CD8-positive, alpha-beta memory T cell (primary cell): ENCODE measurements at regions not wholly inside any gene's neighbourhood (a gene's known extent, or its start where the extent isn't known, plus 50 kb on each side); places are given as distances from the start of the nearest gene placed in this dataset.
A peak's percentile ranks its signal among the peaks of the same experiment; 100 is the strongest.

Experiments
- CTCF ChIA-PET: fragments of 350-600 bp; sonication (Branson Sonifier 250); formaldehyde crosslinking; loops from one replicate; lab custom pipeline; 2021; ENCODE audit warnings: antibody characterized with exemption; lab: Charles Lee
- POLR2A ChIA-PET: fragments of 350-600 bp; sonication (Branson Sonifier 250); formaldehyde crosslinking; loops from one replicate; lab custom pipeline; 2021; ENCODE audit warnings: antibody characterized with exemption; lab: Charles Lee
- DNase-seq, 5 donors: peaks; one replicate each; pipeline versions ENCODE4 v3.0.0 to v3.0.0-alpha.2; 2020 to 2022; ENCODE audit warnings: mixed read lengths in 1 of 5
- H3K27ac ChIP-seq: one replicate; pipeline ENCODE4 v1.7.0; 2013; ENCODE audit warnings: low read depth, mild to moderate bottlenecking, low read length, moderate library complexity
- H3K27me3 ChIP-seq: 2 replicates; pipeline ENCODE4 v1.7.0; 2013; ENCODE audit warnings: low read length, mild to moderate bottlenecking; ENCODE audit not compliant: insufficient read depth, poor library complexity, severe bottlenecking
- H3K36me3 ChIP-seq: 2 replicates; pipeline ENCODE4 v1.7.0; 2013; ENCODE audit warnings: mild to moderate bottlenecking, low read length, moderate library complexity; ENCODE audit not compliant: insufficient read depth
- H3K4me1 ChIP-seq: 2 replicates; pipeline ENCODE4 v1.7.0; 2013; ENCODE audit warnings: mild to moderate bottlenecking, low read length, moderate library complexity; ENCODE audit not compliant: insufficient read depth
- H3K4me3 ChIP-seq: 2 replicates; pipeline ENCODE4 v1.7.0; 2013; ENCODE audit warnings: mild to moderate bottlenecking, low read length
- H3K9me3 ChIP-seq: 2 replicates; pipeline ENCODE4 v1.7.0; 2013; ENCODE audit warnings: mild to moderate bottlenecking, low read length
- H3K27ac Mint-ChIP-seq, 8 donors: one replicate each; pipeline ENCODE4 v1.8.0; 2020 to 2021; ENCODE audit warnings: mixed read lengths in 8 of 8, mild to moderate bottlenecking in 6 of 8, inconsistent platforms in 3 of 8, moderate library complexity in 3 of 8
- H3K27me3 Mint-ChIP-seq, 2 donors: one replicate each; pipeline ENCODE4 v1.8.0; 2020 to 2021; ENCODE audit warnings: mixed read lengths in 2 of 2, mild to moderate bottlenecking in 1 of 2, moderate library complexity in 1 of 2
- H3K36me3 Mint-ChIP-seq, 3 donors: one replicate each; pipeline ENCODE4 v1.8.0; 2020 to 2021; ENCODE audit warnings: mixed read lengths in 3 of 3, inconsistent platforms in 1 of 3, mild to moderate bottlenecking in 1 of 3
- H3K4me1 Mint-ChIP-seq, 3 donors: one replicate each; pipeline ENCODE4 v1.8.0; 2020 to 2021; ENCODE audit warnings: mixed read lengths in 3 of 3, inconsistent platforms in 1 of 3, mild to moderate bottlenecking in 1 of 3
- H3K4me3 Mint-ChIP-seq, 7 donors: one replicate each; pipeline ENCODE4 v1.8.0; 2020 to 2021; ENCODE audit warnings: mixed read lengths in 7 of 7, mild to moderate bottlenecking in 6 of 7, moderate library complexity in 4 of 7, inconsistent platforms in 2 of 7
- H3K9me3 Mint-ChIP-seq, 5 donors: one replicate each; pipeline ENCODE4 v1.8.0; 2020 to 2022; ENCODE audit warnings: mixed read lengths in 5 of 5, mild to moderate bottlenecking in 3 of 5, moderate library complexity in 2 of 5, inconsistent platforms in 1 of 5

DNA sequence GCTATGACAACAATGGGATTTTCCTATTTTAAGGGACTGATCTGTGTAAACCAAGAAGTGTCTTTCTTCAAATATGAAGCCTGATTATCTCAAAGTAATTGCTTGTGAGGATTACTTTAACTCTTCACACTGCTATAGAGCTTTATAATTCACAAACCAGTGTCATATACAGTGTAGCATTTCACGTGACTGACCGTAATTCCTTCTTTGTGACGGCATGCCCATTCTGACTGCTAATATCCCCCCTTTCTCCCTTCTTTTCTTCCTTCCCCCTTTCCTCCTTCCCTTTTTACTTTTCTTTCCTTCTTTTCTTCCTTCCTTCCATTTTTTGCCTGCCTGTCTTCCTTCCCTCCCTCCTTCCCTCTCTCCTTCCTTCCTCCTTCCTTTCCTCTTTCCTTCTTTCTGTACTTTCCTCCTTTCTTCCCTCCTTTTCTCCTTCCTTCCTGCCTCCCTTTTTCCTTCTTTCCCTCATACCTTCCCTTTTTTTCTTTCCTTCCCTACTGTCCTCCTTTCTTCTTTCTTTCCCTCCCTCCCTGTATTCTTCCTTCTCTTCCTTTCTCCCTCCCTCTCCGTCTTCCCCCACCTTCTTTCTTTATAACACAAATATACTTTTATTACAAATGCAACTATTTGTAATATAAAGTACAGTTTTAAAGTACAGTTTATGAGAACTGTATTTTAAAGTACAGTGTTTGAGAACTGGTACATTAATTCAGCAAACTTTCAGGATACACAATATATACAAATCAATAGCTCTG lies 75.0 kb upstream of the EXOC2 start:
- no peaks in the 10 kb centered on the region for H3K27me3 ChIP-seq
- H3K27ac Mint-ChIP-seq = no peak overlapping the region
- DNase-seq = no peak
- H3K4me1 Mint-ChIP-seq = peaks cover 0 to 5% (median 0%) of the 10 kb centered on the region in 3 donors
- ChIA-PET POLR2A (no interaction called here), CTCF (no interaction called here)
- peaks cover 0 to 8% (median 0%) of the 10 kb centered on the region in 3 donors for H3K36me3 Mint-ChIP-seq
- H3K4me1 ChIP-seq = no peaks in the 10 kb centered on the region
- no peaks in the 10 kb centered on the region for H3K9me3 ChIP-seq
- no peak overlapping the region for H3K4me3 ChIP-seq
- H3K9me3 Mint-ChIP-seq = peaks cover 0 to 5% (median 0%) of the 10 kb centered on the region in 5 donors
- no peak overlapping the region for H3K27ac ChIP-seq
- H3K27me3 Mint-ChIP-seq = peaks cover 24 to 31% of the 10 kb centered on the region in 2 donors
- no peak overlapping the region for H3K4me3 Mint-ChIP-seq
- no peaks in the 10 kb centered on the region for H3K36me3 ChIP-seq

DNA sequence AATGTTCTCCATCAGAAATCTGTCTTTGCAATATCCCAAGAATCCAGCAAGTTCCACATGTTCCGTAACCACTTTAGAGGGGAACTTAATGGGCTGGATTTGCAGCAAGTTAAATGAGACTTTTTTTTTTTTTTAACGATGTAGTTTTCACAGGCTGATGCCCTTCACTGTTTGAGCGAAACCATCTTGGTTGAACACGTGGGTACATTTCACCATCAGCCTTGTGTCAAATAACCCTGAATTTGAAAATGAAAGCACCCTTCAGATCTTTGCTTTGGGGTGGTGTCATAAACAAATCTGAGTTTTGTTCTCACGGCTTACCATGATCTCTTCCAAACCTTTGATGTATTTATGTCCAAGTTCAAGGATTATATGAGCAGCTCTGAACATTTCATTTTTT lies 73.7 kb upstream of the EXOC2 start:
- H3K4me1 ChIP-seq = no peaks in the 10 kb centered on the region
- H3K27ac ChIP-seq = no peak overlapping the region
- Mint-ChIP-seq H3K4me3 (no peak overlapping the region), H3K36me3 (no peaks in the 10 kb centered on the region), H3K4me1 (peaks cover 0 to 5% (median 0%) of the 10 kb centered on the region in 3 donors), H3K9me3 (peaks cover 0 to 1% (median 0%) of the 10 kb centered on the region in 5 donors), H3K27ac (no peak overlapping the region), H3K27me3 (peaks cover 22 to 29% of the 10 kb centered on the region in 2 donors)
- no peaks in the 10 kb centered on the region for H3K9me3 ChIP-seq
- CTCF ChIA-PET = no interaction called here
- no peaks in the 10 kb centered on the region for H3K27me3 ChIP-seq
- H3K4me3 ChIP-seq = no peak overlapping the region
- DNase-seq = no peak
- POLR2A ChIA-PET = no interaction called here
- no peaks in the 10 kb centered on the region for H3K36me3 ChIP-seq

DNA sequence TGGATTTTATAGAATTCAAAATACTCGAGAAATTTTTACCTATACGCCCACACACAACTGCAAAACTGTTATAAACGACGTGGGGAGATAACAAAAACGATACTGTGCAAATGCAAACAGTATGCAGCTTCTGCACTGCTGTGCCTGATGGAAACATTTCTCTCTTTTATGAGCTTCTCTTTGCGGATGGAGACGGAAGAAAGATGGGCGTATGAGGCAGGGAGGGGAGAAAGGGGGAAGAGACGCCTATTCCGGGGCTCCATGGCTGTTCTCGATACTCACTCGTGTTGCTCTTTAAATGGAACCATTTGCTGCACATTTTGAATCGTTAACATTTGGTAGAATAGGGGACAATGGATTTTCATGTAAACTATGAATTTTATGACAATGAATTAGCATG lies 69.1 kb upstream of the EXOC2 start:
- ChIA-PET POLR2A (no interaction called here), CTCF (no interaction called here)
- no peaks in the 10 kb centered on the region for H3K36me3 Mint-ChIP-seq
- no peak for DNase-seq
- H3K27me3 ChIP-seq = no peaks in the 10 kb centered on the region
- H3K4me3 ChIP-seq = no peak overlapping the region
- H3K4me1 Mint-ChIP-seq = peaks cover 0 to 3% (median 0%) of the 10 kb centered on the region in 3 donors
- peaks cover 0 to 2% (median under 1%) of the 10 kb centered on the region in 5 donors for H3K9me3 Mint-ChIP-seq
- no peaks in the 10 kb centered on the region for H3K36me3 ChIP-seq
- no peak overlapping the region for H3K27ac Mint-ChIP-seq
- H3K27ac ChIP-seq = no peak overlapping the region
- H3K4me1 ChIP-seq = no peaks in the 10 kb centered on the region
- H3K9me3 ChIP-seq = no peaks in the 10 kb centered on the region
- H3K27me3 Mint-ChIP-seq = peaks cover 8 to 18% of the 10 kb centered on the region in 2 donors
- no peak overlapping the region for H3K4me3 Mint-ChIP-seq

DNA sequence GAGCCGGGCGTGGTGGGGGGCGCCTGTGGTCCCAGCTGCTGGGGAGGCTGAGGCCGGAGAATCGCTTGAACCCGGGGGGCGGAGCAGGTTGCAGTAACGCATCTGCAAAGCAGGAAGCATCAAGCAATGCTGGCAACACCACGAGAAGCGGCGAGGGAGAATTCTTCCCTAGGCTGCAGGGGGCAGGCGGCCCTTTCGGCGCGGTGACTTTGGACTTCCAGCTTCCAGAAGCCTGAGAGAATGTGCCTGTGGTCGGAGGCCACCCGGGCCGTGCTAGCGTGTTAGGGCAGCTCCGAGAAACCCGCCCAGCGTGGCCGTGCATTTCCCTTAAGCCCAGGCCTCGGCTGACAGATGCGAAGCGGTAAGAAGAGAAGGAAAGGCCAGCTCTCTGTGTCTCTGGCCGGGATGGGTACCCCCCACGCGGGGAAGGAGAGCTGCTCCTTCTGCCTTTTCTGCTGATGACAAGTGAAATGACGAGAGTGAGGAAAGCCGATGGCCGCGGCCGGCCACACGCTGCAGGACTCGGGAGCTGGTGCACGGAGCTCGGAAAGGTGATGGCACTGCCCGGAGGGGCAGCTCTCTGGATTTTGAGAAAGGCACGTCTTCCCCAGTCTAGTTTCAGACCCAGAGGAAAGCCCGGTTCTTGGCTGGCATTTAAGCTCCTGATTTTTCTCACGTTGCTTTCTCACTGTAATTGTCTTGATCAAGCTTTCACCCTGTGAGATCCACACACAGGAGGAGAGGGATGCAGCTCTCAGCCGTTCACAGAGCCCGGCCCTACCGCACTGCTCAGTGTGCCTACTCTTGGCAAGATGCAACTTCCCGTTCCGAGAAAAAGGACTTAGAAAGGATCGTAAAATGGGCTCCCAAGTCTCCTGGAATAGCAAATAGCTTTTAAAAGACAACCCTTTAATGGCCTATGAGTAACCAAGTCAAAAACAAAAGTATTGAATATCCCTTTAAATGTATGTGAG lies 68.3 kb upstream of the EXOC2 start:
- H3K36me3 ChIP-seq = no peaks in the 10 kb centered on the region
- no peak overlapping the region for H3K27ac Mint-ChIP-seq
- H3K4me3 ChIP-seq = no peak overlapping the region
- no peaks in the 10 kb centered on the region for H3K27me3 ChIP-seq
- H3K4me3 Mint-ChIP-seq = no peak overlapping the region
- no peak overlapping the region for H3K27ac ChIP-seq
- H3K36me3 Mint-ChIP-seq = no peaks in the 10 kb centered on the region
- ChIA-PET POLR2A (no interaction called here), CTCF (no interaction called here)
- no peaks in the 10 kb centered on the region for H3K4me1 ChIP-seq
- no peak for DNase-seq
- H3K4me1 Mint-ChIP-seq = no peaks in the 10 kb centered on the region
- H3K27me3 Mint-ChIP-seq = peaks cover 7 to 15% of the 10 kb centered on the region in 2 donors
- H3K9me3 Mint-ChIP-seq = peaks cover 0 to 2% (median 1%) of the 10 kb centered on the region in 5 donors
- no peaks in the 10 kb centered on the region for H3K9me3 ChIP-seq

DNA sequence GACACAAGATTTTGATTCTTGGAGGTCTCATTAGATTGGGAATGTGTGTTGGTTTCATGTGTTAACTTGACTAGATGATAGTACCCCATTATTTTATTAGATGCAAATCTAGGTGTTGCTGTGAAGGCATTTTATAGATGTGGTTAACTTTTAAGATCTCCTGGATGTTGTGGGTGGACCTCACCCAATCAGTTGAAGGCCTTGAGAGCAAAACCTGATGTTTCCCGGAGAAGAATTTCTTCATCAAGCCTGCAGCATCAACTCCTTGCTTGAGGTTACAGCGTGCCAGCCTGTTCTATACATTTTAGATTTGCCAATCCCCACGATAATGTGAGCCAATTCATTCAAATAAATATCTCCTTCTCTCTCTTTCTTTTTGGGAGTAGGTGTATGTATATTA lies 66.8 kb upstream of the EXOC2 start:
- CTCF ChIA-PET = no interaction called here
- Mint-ChIP-seq H3K27ac (no peak overlapping the region), H3K4me1 (no peaks in the 10 kb centered on the region)

DNA sequence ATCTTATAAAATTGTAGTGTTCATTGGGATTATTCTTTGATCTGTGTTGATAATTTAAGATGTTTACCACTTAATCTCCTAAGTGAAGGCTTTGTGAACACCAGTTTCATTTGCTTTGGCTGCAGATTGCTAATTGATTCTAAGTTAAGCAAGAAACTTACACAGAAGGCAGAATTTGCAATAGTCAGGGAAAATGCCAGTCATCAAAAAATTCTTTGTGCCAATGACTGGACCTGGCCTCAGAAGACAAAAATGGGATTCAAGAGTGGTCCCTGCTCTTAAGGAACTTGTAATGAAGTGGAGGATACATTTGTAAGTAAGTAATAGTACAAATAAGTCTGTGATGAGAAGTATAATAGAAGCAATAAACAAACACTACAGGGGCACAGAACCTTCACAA lies 63.3 kb upstream of the EXOC2 start:
- Mint-ChIP-seq H3K36me3 (no peaks in the 10 kb centered on the region), H3K4me1 (no peaks in the 10 kb centered on the region), H3K27ac (no peak overlapping the region), H3K9me3 (peaks cover 0 to 2% (median 1%) of the 10 kb centered on the region in 5 donors), H3K27me3 (no peaks in the 10 kb centered on the region), H3K4me3 (no peak overlapping the region)
- H3K4me1 ChIP-seq = no peaks in the 10 kb centered on the region
- ChIA-PET POLR2A (no interaction called here), CTCF (no interaction called here)
- no peaks in the 10 kb centered on the region for H3K36me3 ChIP-seq
- H3K27me3 ChIP-seq = no peaks in the 10 kb centered on the region
- no peaks in the 10 kb centered on the region for H3K9me3 ChIP-seq
- DNase-seq = no peak
- H3K27ac ChIP-seq = no peak overlapping the region
- no peak overlapping the region for H3K4me3 ChIP-seq

More for the DNA sequence above, 66.8 kb upstream of the EXOC2 start:
- Mint-ChIP-seq H3K27me3 (peaks cover 4 to 10% of the 10 kb centered on the region in 2 donors), H3K36me3 (no peaks in the 10 kb centered on the region), H3K4me3 (no peak overlapping the region), H3K9me3 (peaks cover 0 to 2% (median 1%) of the 10 kb centered on the region in 5 donors)
- H3K9me3 ChIP-seq = no peaks in the 10 kb centered on the region
- no peaks in the 10 kb centered on the region for H3K36me3 ChIP-seq
- DNase-seq = no peak
- H3K4me3 ChIP-seq = no peak overlapping the region
- no peak overlapping the region for H3K27ac ChIP-seq
- POLR2A ChIA-PET = no interaction called here
- H3K27me3 ChIP-seq = no peaks in the 10 kb centered on the region
- H3K4me1 ChIP-seq = no peaks in the 10 kb centered on the region

DNA sequence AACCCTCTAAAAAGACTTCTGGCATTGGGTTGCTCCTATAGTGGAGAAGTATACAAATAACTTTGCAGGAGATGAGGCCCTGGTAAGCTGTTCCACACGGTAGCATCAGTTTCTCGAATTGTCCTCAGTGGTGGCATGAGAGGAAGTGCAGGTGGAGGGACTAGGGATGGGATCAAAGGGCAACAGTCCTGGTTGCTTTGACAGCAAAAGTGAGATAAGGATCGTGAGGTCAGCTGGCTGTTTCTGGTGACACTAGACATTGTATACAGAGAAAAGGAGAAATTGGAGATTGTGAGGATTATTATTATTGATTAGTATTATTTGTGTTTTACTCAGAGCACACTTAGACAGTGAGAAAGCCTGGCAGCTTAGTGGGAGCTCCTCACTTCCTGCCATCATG lies 61.3 kb upstream of the EXOC2 start:
- Mint-ChIP-seq H3K27ac (no peak overlapping the region), H3K27me3 (no peaks in the 10 kb centered on the region), H3K9me3 (peaks cover 0 to 2% (median 0%) of the 10 kb centered on the region in 5 donors), H3K4me1 (no peaks in the 10 kb centered on the region), H3K4me3 (no peak overlapping the region), H3K36me3 (no peaks in the 10 kb centered on the region)
- no peaks in the 10 kb centered on the region for H3K36me3 ChIP-seq
- no peak overlapping the region for H3K4me3 ChIP-seq
- H3K4me1 ChIP-seq = no peaks in the 10 kb centered on the region
- no peak overlapping the region for H3K27ac ChIP-seq
- H3K9me3 ChIP-seq = no peaks in the 10 kb centered on the region
- H3K27me3 ChIP-seq = no peaks in the 10 kb centered on the region
- DNase-seq = no peak
- ChIA-PET POLR2A (no interaction called here), CTCF (no interaction called here)

DNA sequence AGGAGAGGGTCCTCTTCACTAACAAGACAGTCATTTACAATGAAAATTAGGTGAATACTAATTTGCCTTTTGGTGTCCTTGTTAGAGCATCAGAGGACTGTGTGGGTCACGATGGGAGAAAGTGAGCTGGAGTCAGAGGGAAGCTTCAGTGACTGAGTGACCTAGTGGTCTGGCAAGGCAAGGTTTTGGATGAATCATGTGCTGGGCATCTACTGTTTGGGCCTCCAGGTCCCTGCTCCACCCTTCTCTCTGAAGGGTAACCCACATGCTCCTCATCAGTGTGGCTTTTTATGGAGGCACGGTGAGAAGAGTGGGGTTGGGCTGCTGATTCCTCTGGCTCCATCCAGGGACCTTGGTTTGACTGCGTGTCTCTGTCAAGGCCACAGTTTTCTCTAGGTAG lies 60.5 kb upstream of the EXOC2 start:
- no peaks in the 10 kb centered on the region for H3K27me3 ChIP-seq
- H3K4me3 ChIP-seq = no peak overlapping the region
- no peaks in the 10 kb centered on the region for H3K9me3 ChIP-seq
- H3K36me3 ChIP-seq = no peaks in the 10 kb centered on the region
- Mint-ChIP-seq H3K27me3 (no peaks in the 10 kb centered on the region), H3K27ac (peak overlapping the region in 1 of 8 donors; percentile 6), H3K4me3 (no peak overlapping the region), H3K9me3 (peaks cover 0 to 2% (median 0%) of the 10 kb centered on the region in 5 donors), H3K4me1 (no peaks in the 10 kb centered on the region), H3K36me3 (no peaks in the 10 kb centered on the region)
- H3K4me1 ChIP-seq = no peaks in the 10 kb centered on the region
- ChIA-PET CTCF (no interaction called here), POLR2A (no interaction called here)
- DNase-seq = no peak
- no peak overlapping the region for H3K27ac ChIP-seq
